NCI-H345 treated with DMSO at 0.1 percent for 48 hours (cell line): ENCODE measurements at regions not wholly inside any gene's neighbourhood (a gene's known extent, or its start where the extent isn't known, plus 50 kb on each side); places are given as distances from the start of the nearest gene placed in this dataset.
"Not testable (repeated sequence)": the region's sequence is repeated elsewhere in the genome, so short reads cannot be mapped to it uniquely, and the experiment has no call there.

Experiments used
- DNase-seq: peaks from one replicate; lab custom pipeline; 2025; ENCODE audit not compliant: unreplicated experiment; lab: John Stamatoyannopoulos, UW

GRCh38 chr14:55766071-55766470 lies 186.1 kb downstream of the KTN1 start:
- DNase-seq = no peak

GRCh38 chr14:55767286-55767685 lies 187.3 kb downstream of the KTN1 start:
- no peak for DNase-seq

- no peak for DNase-seq
Observed at GRCh38 chr14:55769877-55770276, 189.9 kb downstream of the KTN1 start.

GRCh38 chr14:55771242-55771981 lies 191.4 kb downstream of the KTN1 start:
- no peak for DNase-seq

GRCh38 chr14:55772486-55772885 lies 192.5 kb downstream of the KTN1 start:
- no peak for DNase-seq

- DNase-seq = no peak
Observed at GRCh38 chr14:55773312-55773711, 193.3 kb downstream of the KTN1 start.

- DNase-seq = no peak
Observed at GRCh38 chr14:55773984-55774545, 194.1 kb downstream of the KTN1 start.

- no peak for DNase-seq
Observed at GRCh38 chr14:55777877-55778276, 197.9 kb downstream of the KTN1 start.

- DNase-seq = no peak
Observed at GRCh38 chr14:55780156-55780946, 200.3 kb downstream of the KTN1 start.

GRCh38 chr14:55781046-55781445 lies 201.0 kb downstream of the KTN1 start:
- DNase-seq = no peak

- no peak for DNase-seq
Observed at GRCh38 chr14:55782166-55782565, 202.2 kb downstream of the KTN1 start.

- DNase-seq = no peak
Observed at GRCh38 chr14:55789406-55789805, 209.4 kb downstream of the KTN1 start.

- no peak for DNase-seq
Observed at GRCh38 chr14:55794655-55795595, 214.9 kb downstream of the KTN1 start.

- DNase-seq = not testable (repeated sequence)
Observed at GRCh38 chr14:55796513-55796912, 216.5 kb downstream of the KTN1 start.

- DNase-seq = no peak
Observed at GRCh38 chr14:55798406-55798805, 218.4 kb downstream of the KTN1 start.

GRCh38 chr14:55799508-55800095 lies 219.6 kb downstream of the KTN1 start:
- no peak for DNase-seq

- DNase-seq = no peak
Observed at GRCh38 chr14:55800156-55800785, 220.3 kb downstream of the KTN1 start.

GRCh38 chr14:55801121-55801520 lies 221.1 kb downstream of the KTN1 start:
- no peak for DNase-seq

GRCh38 chr14:55802986-55803872 lies 223.2 kb downstream of the KTN1 start:
- no peak for DNase-seq
